Mucosa of rectum (tissue), 2 donors: ENCODE measurements at regions not wholly inside any gene's neighbourhood (a gene's known extent, or its start where the extent isn't known, plus 50 kb on each side); places are given as distances from the start of the nearest gene placed in this dataset.
"Not testable (repeated sequence)": the region's sequence is repeated elsewhere in the genome, so short reads cannot be mapped to it uniquely, and the experiment has no call there.

Source experiments
- H3K27ac ChIP-seq, 2 donors: one replicate each; pipeline ENCODE4 v1.7.0; 2013; ENCODE audit warnings: inconsistent platforms in 2 of 2, low read depth in 2 of 2, low read length in 2 of 2
- H3K27me3 ChIP-seq, 2 donors: one replicate each; pipeline ENCODE4 v1.7.0; 2013; ENCODE audit warnings: low read length in 2 of 2; ENCODE audit not compliant: control insufficient read depth in 2 of 2, insufficient read depth in 2 of 2
- H3K36me3 ChIP-seq, 2 donors: one replicate each; pipeline ENCODE4 v1.7.0; 2013; ENCODE audit warnings: low read length in 2 of 2; ENCODE audit not compliant: control insufficient read depth in 2 of 2, insufficient read depth in 2 of 2
- H3K4me1 ChIP-seq, 2 donors: one replicate each; pipeline ENCODE4 v1.7.0; 2013; ENCODE audit warnings: low read length in 2 of 2, mild to moderate bottlenecking in 1 of 2; ENCODE audit not compliant: control insufficient read depth in 2 of 2, insufficient read depth in 2 of 2
- H3K4me3 ChIP-seq, 2 donors: one replicate each; pipeline ENCODE4 v1.7.0; 2013; ENCODE audit warnings: low read length in 2 of 2
- H3K9ac ChIP-seq, 2 donors: one replicate each; pipeline ENCODE4 v1.7.0; 2013; ENCODE audit warnings: low read length in 2 of 2, low read depth in 1 of 2, mild to moderate bottlenecking in 1 of 2
- H3K9me3 ChIP-seq, 2 donors: one replicate each; pipeline ENCODE4 v1.7.0; 2013; ENCODE audit warnings: low read length in 2 of 2; ENCODE audit not compliant: control insufficient read depth in 2 of 2
- donor health status: healthy.
- donor health status: Normal muscosa, but diverticular disease.

GRCh38 chr1:146308892-146309291 lies 80.1 kb upstream of the NOTCH2NLA start:
- H3K27ac ChIP-seq, H3K9me3 ChIP-seq, H3K4me3 ChIP-seq, H3K27me3 ChIP-seq, H3K36me3 ChIP-seq, H3K9ac ChIP-seq, H3K4me1 ChIP-seq: not testable (repeated sequence)

DNA sequence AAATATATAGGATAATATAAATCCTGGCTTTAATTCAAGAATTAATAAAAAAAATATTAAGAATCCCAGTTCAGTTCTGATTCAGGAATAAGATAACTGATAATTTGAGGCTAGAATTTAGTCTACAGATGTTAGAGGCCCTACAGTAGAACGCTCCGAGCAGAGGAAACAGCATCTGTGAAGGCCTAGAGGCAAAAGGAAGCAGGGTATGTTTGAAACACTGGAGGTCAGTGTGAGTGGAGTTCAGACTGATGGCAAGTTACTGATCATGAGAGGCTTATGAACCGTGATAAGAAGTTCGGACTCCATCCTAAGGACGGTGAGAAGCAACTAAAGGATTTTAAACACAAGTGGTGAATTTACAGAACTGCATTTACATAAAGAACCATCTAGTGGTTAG lies 79.3 kb upstream of the NOTCH2NLA start:
- not testable (repeated sequence) for H3K4me3 ChIP-seq, H3K27ac ChIP-seq, H3K27me3 ChIP-seq, H3K9ac ChIP-seq, H3K36me3 ChIP-seq, H3K4me1 ChIP-seq, H3K9me3 ChIP-seq

DNA sequence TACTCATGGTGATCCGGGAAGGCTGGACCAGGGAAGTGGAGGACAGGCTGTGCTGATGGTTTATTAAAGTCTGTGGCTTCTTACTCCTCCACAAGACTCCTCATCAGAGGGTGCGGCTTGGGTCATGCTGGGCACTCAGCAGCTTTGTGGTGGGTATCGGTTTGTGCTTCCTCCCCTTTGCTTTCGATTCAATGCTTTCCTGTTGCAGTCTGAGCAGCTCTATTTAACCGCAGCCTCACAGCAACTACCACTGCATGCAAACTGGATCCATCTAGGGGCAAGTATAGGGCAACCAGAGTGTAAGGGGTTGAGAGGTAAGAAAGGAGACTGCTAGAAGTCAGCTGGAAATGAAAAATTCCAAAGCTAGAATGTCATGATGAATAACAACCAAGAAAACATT lies 78.8 kb upstream of the NOTCH2NLA start:
- H3K36me3 ChIP-seq, H3K4me1 ChIP-seq, H3K27me3 ChIP-seq, H3K9ac ChIP-seq, H3K27ac ChIP-seq, H3K9me3 ChIP-seq, H3K4me3 ChIP-seq: not testable (repeated sequence)

- H3K36me3 ChIP-seq, H3K9me3 ChIP-seq, H3K4me3 ChIP-seq, H3K4me1 ChIP-seq, H3K27me3 ChIP-seq, H3K27ac ChIP-seq, H3K9ac ChIP-seq: not testable (repeated sequence)
Measured at GRCh38 chr1:146306651-146307050, 77.8 kb upstream of the NOTCH2NLA start.

DNA sequence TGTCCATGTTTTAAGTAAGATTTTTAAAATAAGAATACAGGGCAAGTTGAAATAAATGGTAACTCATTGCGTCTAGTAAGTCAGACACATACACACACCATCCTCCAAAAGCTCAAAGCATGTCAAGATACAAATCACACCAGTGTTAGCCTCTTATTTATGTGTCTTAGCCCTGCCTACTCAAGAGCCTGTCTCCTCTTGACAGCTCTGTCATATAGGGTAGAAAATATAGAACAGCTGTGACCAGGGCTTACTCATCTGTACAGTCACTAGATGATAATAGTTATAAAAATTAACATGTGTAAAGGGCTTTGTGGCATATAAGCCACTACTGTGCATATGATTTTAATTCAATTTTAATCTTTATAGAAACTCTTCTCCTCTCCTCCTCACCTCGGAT lies 76.6 kb upstream of the NOTCH2NLA start:
- not testable (repeated sequence) for H3K4me1 ChIP-seq, H3K4me3 ChIP-seq, H3K9ac ChIP-seq

DNA sequence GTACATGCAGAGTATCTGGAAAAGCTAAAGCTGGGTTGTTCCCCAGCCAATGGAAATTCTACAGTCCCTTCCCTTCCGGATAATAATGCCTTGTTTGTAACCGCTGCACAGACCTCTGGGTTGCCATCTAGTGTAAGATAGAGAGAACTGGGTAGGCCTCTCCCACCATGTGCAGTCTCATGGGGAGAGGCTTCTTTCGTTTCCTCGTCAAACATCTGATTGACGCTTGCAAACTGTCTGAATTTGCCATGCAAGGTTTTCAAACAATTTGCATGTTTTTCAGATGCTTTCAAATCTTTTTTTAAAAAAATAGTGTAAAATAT lies 69.7 kb upstream of the NOTCH2NLA start:
- H3K27me3 ChIP-seq, H3K4me3 ChIP-seq, H3K9ac ChIP-seq, H3K4me1 ChIP-seq, H3K36me3 ChIP-seq, H3K9me3 ChIP-seq, H3K27ac ChIP-seq: not testable (repeated sequence)

More for the DNA sequence above, 76.6 kb upstream of the NOTCH2NLA start:
- not testable (repeated sequence) for H3K36me3 ChIP-seq, H3K27ac ChIP-seq, H3K9me3 ChIP-seq, H3K27me3 ChIP-seq

- not testable (repeated sequence) for H3K27me3 ChIP-seq, H3K36me3 ChIP-seq, H3K9me3 ChIP-seq, H3K27ac ChIP-seq, H3K4me3 ChIP-seq, H3K9ac ChIP-seq, H3K4me1 ChIP-seq
Measured at GRCh38 chr1:146297781-146298574, 69.2 kb upstream of the NOTCH2NLA start.

- H3K4me3 ChIP-seq, H3K27me3 ChIP-seq, H3K9me3 ChIP-seq, H3K36me3 ChIP-seq, H3K4me1 ChIP-seq, H3K9ac ChIP-seq, H3K27ac ChIP-seq: not testable (repeated sequence)
Measured at GRCh38 chr1:146292940-146293936, 64.4 kb upstream of the NOTCH2NLA start.

- H3K27me3 ChIP-seq, H3K4me1 ChIP-seq, H3K36me3 ChIP-seq, H3K27ac ChIP-seq, H3K9ac ChIP-seq, H3K9me3 ChIP-seq, H3K4me3 ChIP-seq: not testable (repeated sequence)
Measured at GRCh38 chr1:146292424-146292823, 63.6 kb upstream of the NOTCH2NLA start.

GRCh38 chr1:146287881-146288280 lies 59.1 kb upstream of the NOTCH2NLA start:
- H3K4me1 ChIP-seq, H3K27me3 ChIP-seq, H3K27ac ChIP-seq, H3K9ac ChIP-seq, H3K9me3 ChIP-seq, H3K36me3 ChIP-seq, H3K4me3 ChIP-seq: not testable (repeated sequence)
